NT2/D1 (cell line): ENCODE measurements at regions not wholly inside any gene's neighbourhood (a gene's known extent, or its start where the extent isn't known, plus 50 kb on each side); places are given as distances from the start of the nearest gene placed in this dataset.

Experiments
- SUZ12 ChIP-seq: IDR thresholded peaks from 2 replicates; pipeline ENCODE4 v1.6.1; 2011; ENCODE audit not compliant: insufficient read length, insufficient read depth; ENCODE audit errors: extremely low read depth
- YY1 ChIP-seq: IDR thresholded peaks from 2 replicates; pipeline ENCODE4 v1.6.1; 2011; ENCODE audit not compliant: insufficient read length, insufficient read depth

DNA sequence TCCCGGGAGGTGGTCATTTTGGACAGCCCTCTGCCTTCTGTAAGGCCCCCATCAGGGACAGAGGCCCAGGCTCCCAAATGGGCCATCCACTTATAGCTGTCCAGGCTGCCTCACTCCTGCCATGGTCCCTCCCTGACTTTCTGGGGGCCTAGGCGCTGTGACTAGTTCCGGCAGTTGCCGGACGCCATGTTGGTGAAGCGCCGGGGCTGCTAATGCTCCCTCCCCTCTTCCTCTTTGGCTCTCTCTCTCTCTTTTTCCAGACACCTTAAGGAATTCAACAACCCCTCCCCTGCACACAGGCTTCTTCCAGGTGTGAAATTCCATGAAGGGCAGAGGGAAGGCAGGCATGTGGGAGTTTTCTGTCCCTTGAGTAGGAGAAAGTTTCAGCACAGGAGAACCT is 445.6 kb downstream of the SOX6 start:
- TF ChIP-seq SUZ12 (no peak), YY1 (no peak)
